Naive thymus-derived CD4-positive, alpha-beta T cell (primary cell): ENCODE measurements at regions not wholly inside any gene's neighbourhood (a gene's known extent, or its start where the extent isn't known, plus 50 kb on each side); places are given as distances from the start of the nearest gene placed in this dataset.

ENCODE experiments used
- ATAC-seq: fragments of 150-1000 bp; cut with Tn5 transposase; 2 replicates; pipeline ENCODE4 v1.10.0; 2021; ENCODE audit warnings: mild to moderate bottlenecking, moderate library complexity
- CTCF ChIA-PET: fragments of 350-600 bp; sonication (Branson Sonifier 250); formaldehyde crosslinking; loops from one replicate; lab custom pipeline; 2021; ENCODE audit warnings: antibody characterized with exemption; lab: Charles Lee
- POLR2A ChIA-PET: fragments of 350-600 bp; sonication (Branson Sonifier 250); formaldehyde crosslinking; loops from one replicate; lab custom pipeline; 2021; ENCODE audit warnings: antibody characterized with exemption, inconsistent platforms; lab: Charles Lee
- DNase-seq, 9 donors: peaks; one replicate each; pipeline versions ENCODE4 v3.0.0 to v3.0.0-alpha.2; 2020 to 2022; ENCODE audit warnings: mixed read lengths in 1 of 9
- H3K27ac ChIP-seq: one replicate; pipeline ENCODE4 v1.7.0; 2013; ENCODE audit warnings: mild to moderate bottlenecking, low read depth, low read length, moderate library complexity
- H3K27me3 ChIP-seq, 2 donors: one replicate each; pipeline ENCODE4 v1.7.0; 2013; ENCODE audit warnings: low read length in 2 of 2, mild to moderate bottlenecking in 2 of 2, moderate library complexity in 2 of 2; ENCODE audit not compliant: control insufficient read depth in 2 of 2, insufficient read depth in 2 of 2
- H3K36me3 ChIP-seq, 3 experiments: 1 replicate in 2 of 3; 2 replicates in 1 of 3; pipeline ENCODE4 v1.7.0; 2013; ENCODE audit warnings: low read length in 3 of 3, mild to moderate bottlenecking in 3 of 3, moderate library complexity in 1 of 3; ENCODE audit not compliant: insufficient read depth in 3 of 3, control insufficient read depth in 2 of 3
- H3K4me1 ChIP-seq, 2 donors: one replicate each; pipeline ENCODE4 v1.7.0; 2013; ENCODE audit warnings: low read length in 2 of 2, mild to moderate bottlenecking in 2 of 2, moderate library complexity in 1 of 2; ENCODE audit not compliant: control insufficient read depth in 2 of 2, insufficient read depth in 2 of 2
- H3K4me3 ChIP-seq: 2 replicates; pipeline ENCODE4 v1.7.0; 2013; ENCODE audit warnings: mild to moderate bottlenecking, low read length
- H3K9me3 ChIP-seq, 3 experiments: 1 replicate in 2 of 3; 2 replicates in 1 of 3; pipeline ENCODE4 v1.7.0; 2013; ENCODE audit warnings: low read length in 3 of 3; ENCODE audit not compliant: control insufficient read depth in 2 of 3
- H3K27ac Mint-ChIP-seq, 9 donors: one replicate each; pipeline ENCODE4 v1.8.0; 2020 to 2022; ENCODE audit warnings: mixed read lengths in 9 of 9, mild to moderate bottlenecking in 8 of 9, moderate library complexity in 5 of 9, inconsistent platforms in 2 of 9
- H3K27me3 Mint-ChIP-seq, 5 donors: one replicate each; pipeline ENCODE4 v1.8.0; 2021 to 2022; ENCODE audit warnings: mixed read lengths in 5 of 5, mild to moderate bottlenecking in 1 of 5
- H3K36me3 Mint-ChIP-seq, 5 donors: one replicate each; pipeline ENCODE4 v1.8.0; 2020 to 2022; ENCODE audit warnings: mixed read lengths in 5 of 5, mild to moderate bottlenecking in 3 of 5, inconsistent platforms in 1 of 5
- H3K4me1 Mint-ChIP-seq, 7 donors: one replicate each; pipeline ENCODE4 v1.8.0; 2020 to 2022; ENCODE audit warnings: mixed read lengths in 7 of 7, mild to moderate bottlenecking in 3 of 7, inconsistent platforms in 1 of 7
- H3K4me3 Mint-ChIP-seq, 10 donors: one replicate each; pipeline ENCODE4 v1.8.0; 2020 to 2022; ENCODE audit warnings: mild to moderate bottlenecking in 10 of 10, mixed read lengths in 10 of 10, moderate library complexity in 6 of 10, inconsistent platforms in 2 of 10
- H3K9me3 Mint-ChIP-seq, 11 donors: one replicate each; pipeline ENCODE4 v1.8.0; 2020 to 2022; ENCODE audit warnings: mixed read lengths in 11 of 11, mild to moderate bottlenecking in 4 of 11, inconsistent platforms in 1 of 11, moderate library complexity in 1 of 11
- intact Hi-C, 2 donors: fragments of 100-400 bp; cut with micrococcal nuclease; formaldehyde crosslinking; loops; one replicate each; pipeline ENCODE4 v1.15.1; 2023

DNA sequence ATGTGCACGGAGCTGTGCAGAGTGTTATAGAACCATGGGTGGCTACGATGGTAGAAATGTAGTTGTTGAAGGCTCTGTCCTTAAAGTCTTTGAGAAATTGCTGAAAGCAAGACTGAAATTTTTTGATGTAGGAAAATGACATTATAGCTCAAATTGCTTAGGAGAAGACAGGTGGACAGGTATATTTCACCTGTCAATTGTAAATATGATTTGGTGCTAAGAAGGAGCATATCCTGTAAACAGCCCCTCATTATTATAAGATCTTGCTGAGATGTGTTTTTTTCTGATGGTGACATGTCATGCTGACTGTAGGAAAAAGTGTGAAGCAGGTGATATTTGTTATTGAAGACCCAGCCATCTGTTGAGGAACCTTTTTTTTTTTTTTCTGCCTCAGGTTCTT lies 377.9 kb downstream of the PSAT1 start:
- no peak overlapping the region for H3K27ac Mint-ChIP-seq
- H3K9me3 Mint-ChIP-seq, result peaks cover 0 to 5% (median 0%) of the 10 kb centered on the region in 11 donors
- no peak overlapping the region for H3K27ac ChIP-seq
- H3K4me1 Mint-ChIP-seq, result no peaks in the 10 kb centered on the region
- H3K36me3 Mint-ChIP-seq, result no peaks in the 10 kb centered on the region
- ChIA-PET POLR2A (no interaction called here), CTCF (no interaction called here)
- H3K36me3 ChIP-seq, result no peaks in the 10 kb centered on the region
- H3K4me1 ChIP-seq, result no peaks in the 10 kb centered on the region
- no peak overlapping the region for H3K4me3 Mint-ChIP-seq
- no peak overlapping the region for H3K4me3 ChIP-seq
- H3K27me3 ChIP-seq, result no peaks in the 10 kb centered on the region
- no peak for ATAC-seq
- H3K9me3 ChIP-seq, result no peaks in the 10 kb centered on the region
- intact Hi-C loops, result no loop called here
- no peaks in the 10 kb centered on the region for H3K27me3 Mint-ChIP-seq
- DNase-seq, result no peak

DNA sequence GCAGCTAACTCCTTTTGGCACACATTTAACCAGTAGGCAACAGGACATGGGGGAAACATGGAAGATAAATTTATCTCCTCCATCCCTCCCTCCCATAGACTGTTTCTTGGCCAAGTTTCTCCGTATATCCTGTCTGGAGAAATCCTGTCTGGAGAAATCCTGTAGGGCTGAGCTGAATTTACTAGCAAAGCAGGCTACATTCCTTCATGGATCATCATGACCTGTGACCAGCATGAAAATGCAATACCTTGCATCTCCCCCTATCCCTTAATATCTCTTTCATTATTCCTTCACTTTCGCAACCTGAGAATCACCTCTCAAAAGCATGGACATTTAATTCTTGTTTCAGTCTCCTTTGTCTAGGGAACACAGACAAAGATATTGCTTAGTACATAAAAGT lies 379.1 kb downstream of the PSAT1 start:
- peaks cover 0 to 3% (median 0%) of the 10 kb centered on the region in 11 donors for H3K9me3 Mint-ChIP-seq
- Histone ChIP-seq H3K4me3 (no peak overlapping the region), H3K4me1 (no peaks in the 10 kb centered on the region), H3K9me3 (no peaks in the 10 kb centered on the region), H3K27me3 (no peaks in the 10 kb centered on the region), H3K36me3 (no peaks in the 10 kb centered on the region), H3K27ac (no peak overlapping the region)
- no peaks in the 10 kb centered on the region for H3K4me1 Mint-ChIP-seq
- H3K27me3 Mint-ChIP-seq, result no peaks in the 10 kb centered on the region
- ATAC-seq (no peak), DNase-seq (no peak)
- H3K27ac Mint-ChIP-seq, result no peak overlapping the region
- no peak overlapping the region for H3K4me3 Mint-ChIP-seq
- CTCF ChIA-PET, result no interaction called here
- no peaks in the 10 kb centered on the region for H3K36me3 Mint-ChIP-seq
- POLR2A ChIA-PET, result no interaction called here
- intact Hi-C loops, result no loop called here

DNA sequence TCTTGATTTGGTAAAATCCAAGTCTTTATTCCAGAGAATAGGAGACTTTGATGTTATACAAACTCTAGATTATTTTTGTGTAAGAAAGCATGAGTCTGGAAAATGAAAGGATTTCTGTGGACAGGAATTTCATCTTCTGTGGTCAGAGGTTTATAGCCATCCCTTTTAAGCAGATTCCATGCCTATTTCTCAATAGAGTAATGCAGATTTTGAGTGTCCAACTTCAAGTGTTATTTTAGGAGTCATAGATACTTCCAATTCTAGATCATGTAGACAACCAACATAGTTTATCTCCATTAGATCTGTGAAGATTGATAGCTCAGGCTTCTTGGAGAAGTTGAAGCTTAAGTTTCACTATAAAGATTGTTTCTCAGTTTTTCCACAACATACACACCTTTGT lies 379.7 kb downstream of the PSAT1 start:
- Mint-ChIP-seq H3K36me3 (no peaks in the 10 kb centered on the region), H3K4me3 (no peak overlapping the region), H3K27ac (no peak overlapping the region), H3K27me3 (no peaks in the 10 kb centered on the region), H3K4me1 (no peaks in the 10 kb centered on the region), H3K9me3 (peaks cover 0 to 1% (median 0%) of the 10 kb centered on the region in 11 donors)
- ChIA-PET POLR2A (no interaction called here), CTCF (no interaction called here)
- Histone ChIP-seq H3K36me3 (no peaks in the 10 kb centered on the region), H3K9me3 (no peaks in the 10 kb centered on the region), H3K27me3 (no peaks in the 10 kb centered on the region), H3K4me1 (no peaks in the 10 kb centered on the region), H3K27ac (no peak overlapping the region), H3K4me3 (no peak overlapping the region)
- DNase-seq (no peak), ATAC-seq (no peak)
- intact Hi-C loops, result no loop called here

DNA sequence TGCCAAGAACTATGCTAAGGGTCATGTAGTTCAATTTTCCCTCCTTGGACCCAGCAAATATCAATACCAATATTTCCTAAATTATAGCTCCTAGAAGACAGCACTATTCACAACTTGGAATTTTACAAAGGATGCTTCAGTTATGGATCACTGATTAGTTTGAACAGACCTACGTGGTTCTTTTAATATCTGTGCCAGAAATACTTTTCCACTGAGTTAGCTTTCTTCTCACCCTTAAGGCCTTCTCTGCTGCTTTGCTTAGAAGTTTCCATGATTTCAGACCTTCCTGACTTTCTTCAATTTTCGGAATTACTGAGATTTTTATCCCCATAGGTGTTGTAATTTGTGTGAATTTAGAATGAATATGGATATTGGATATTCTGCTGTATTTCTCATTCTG lies 380.4 kb downstream of the PSAT1 start:
- Histone ChIP-seq H3K4me3 (no peak overlapping the region), H3K4me1 (no peaks in the 10 kb centered on the region), H3K27ac (no peak overlapping the region), H3K27me3 (no peaks in the 10 kb centered on the region), H3K9me3 (no peaks in the 10 kb centered on the region), H3K36me3 (no peaks in the 10 kb centered on the region)
- Mint-ChIP-seq H3K4me3 (no peak overlapping the region), H3K36me3 (no peaks in the 10 kb centered on the region), H3K27ac (no peak overlapping the region), H3K9me3 (peaks cover 0 to under 1% (median 0%) of the 10 kb centered on the region in 11 donors), H3K27me3 (no peaks in the 10 kb centered on the region), H3K4me1 (no peaks in the 10 kb centered on the region)
- ATAC-seq (no peak), DNase-seq (no peak)
- CTCF ChIA-PET, result no interaction called here
- intact Hi-C loops, result no loop called here
- POLR2A ChIA-PET, result no interaction called here

DNA sequence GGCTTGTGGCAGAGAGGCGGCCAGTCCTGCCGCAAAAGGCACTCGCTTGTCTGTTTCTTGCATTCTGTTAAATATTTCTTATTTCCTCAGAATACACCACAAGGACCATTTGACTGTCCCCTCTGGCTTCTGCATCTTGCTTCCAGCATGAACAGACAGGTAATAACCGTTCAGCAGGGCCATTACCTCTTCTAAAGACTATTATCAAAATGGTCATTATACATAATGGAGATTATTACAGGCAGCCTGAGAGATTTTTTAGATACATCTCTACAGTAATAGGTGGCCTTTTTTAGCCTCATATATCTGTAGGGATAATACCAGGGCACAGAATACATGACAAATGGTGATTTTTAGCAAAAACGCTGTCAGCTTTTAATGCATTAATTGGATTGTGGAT lies 382.0 kb downstream of the PSAT1 start:
- H3K4me3 Mint-ChIP-seq, result no peak overlapping the region
- no peaks in the 10 kb centered on the region for H3K36me3 ChIP-seq
- CTCF ChIA-PET, result no interaction called here
- no peak overlapping the region for H3K27ac Mint-ChIP-seq
- no peaks in the 10 kb centered on the region for H3K4me1 Mint-ChIP-seq
- H3K27me3 Mint-ChIP-seq, result peaks cover 0 to 4% (median 0%) of the 10 kb centered on the region in 5 donors
- H3K36me3 Mint-ChIP-seq, result no peaks in the 10 kb centered on the region
- no peak overlapping the region for H3K4me3 ChIP-seq
- POLR2A ChIA-PET, result no interaction called here
- no peak for ATAC-seq
- no peaks in the 10 kb centered on the region for H3K27me3 ChIP-seq
- DNase-seq, result no peak
- H3K4me1 ChIP-seq, result no peaks in the 10 kb centered on the region
- intact Hi-C loops, result no loop called here
- H3K27ac ChIP-seq, result no peak overlapping the region
- H3K9me3 Mint-ChIP-seq, result peaks cover 0 to 5% (median 2%) of the 10 kb centered on the region in 11 donors
- H3K9me3 ChIP-seq, result no peaks in the 10 kb centered on the region

DNA sequence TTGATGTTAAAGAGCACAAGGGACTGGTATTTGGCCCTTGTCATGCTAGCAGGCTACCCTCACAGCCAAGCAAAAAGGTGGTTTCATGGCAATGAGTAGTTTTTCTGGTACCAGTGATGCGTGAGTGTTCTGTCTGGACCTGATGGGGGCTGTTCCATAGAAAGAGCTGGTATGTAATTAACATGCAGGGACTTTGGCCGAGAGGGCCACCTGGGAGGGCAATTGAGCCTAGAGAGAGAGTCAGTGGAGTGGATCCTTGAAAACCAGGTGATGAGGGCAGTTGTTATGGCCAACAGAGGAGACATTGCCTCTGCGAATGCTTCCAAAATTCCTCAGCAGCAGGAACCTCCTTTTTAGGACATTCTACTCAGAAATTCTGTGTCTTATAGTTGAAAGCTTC lies 383.3 kb downstream of the PSAT1 start:
- H3K4me3 ChIP-seq, result no peak overlapping the region
- H3K27ac ChIP-seq, result no peak overlapping the region
- no peaks in the 10 kb centered on the region for H3K27me3 ChIP-seq
- H3K9me3 ChIP-seq, result no peaks in the 10 kb centered on the region
- CTCF ChIA-PET, result no interaction called here
- ATAC-seq (no peak), DNase-seq (no peak)
- H3K27me3 Mint-ChIP-seq, result peaks cover 0 to 4% (median 0%) of the 10 kb centered on the region in 5 donors
- no peak overlapping the region for H3K27ac Mint-ChIP-seq
- no peaks in the 10 kb centered on the region for H3K4me1 ChIP-seq
- H3K36me3 Mint-ChIP-seq, result no peaks in the 10 kb centered on the region
- H3K4me1 Mint-ChIP-seq, result no peaks in the 10 kb centered on the region
- H3K4me3 Mint-ChIP-seq, result no peak overlapping the region
- peaks cover 0 to 6% (median 2%) of the 10 kb centered on the region in 11 donors for H3K9me3 Mint-ChIP-seq
- no peaks in the 10 kb centered on the region for H3K36me3 ChIP-seq
- POLR2A ChIA-PET, result no interaction called here
- intact Hi-C loops, result no loop called here

DNA sequence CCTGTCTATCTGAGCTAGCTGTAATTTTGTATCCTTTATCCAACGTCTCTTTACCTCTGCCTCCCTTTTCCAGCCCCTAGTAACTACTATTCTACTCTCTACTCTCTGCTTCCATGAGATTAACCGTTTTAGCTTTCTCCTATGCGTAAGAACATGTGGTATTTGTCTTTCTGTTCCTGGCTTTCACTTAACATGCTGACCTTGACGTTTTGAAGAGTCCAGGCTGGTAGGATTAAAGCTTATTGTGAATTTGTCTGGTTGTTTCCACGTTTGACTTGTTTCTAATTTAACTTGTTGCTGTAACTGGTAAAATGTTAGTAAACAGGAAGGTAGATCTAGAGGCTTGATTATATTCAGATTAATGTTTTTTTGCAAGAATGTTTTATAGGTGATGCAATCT lies 385.3 kb downstream of the PSAT1 start:
- Mint-ChIP-seq H3K36me3 (no peaks in the 10 kb centered on the region), H3K9me3 (peaks cover 0 to 8% (median 2%) of the 10 kb centered on the region in 11 donors), H3K27ac (no peak overlapping the region), H3K27me3 (peaks cover 0 to 7% (median 0%) of the 10 kb centered on the region in 5 donors), H3K4me1 (no peaks in the 10 kb centered on the region), H3K4me3 (no peak overlapping the region)
- intact Hi-C loops, result no loop called here
- no peaks in the 10 kb centered on the region for H3K4me1 ChIP-seq
- ChIA-PET CTCF (no interaction called here), POLR2A (no interaction called here)
- H3K27ac ChIP-seq, result no peak overlapping the region
- H3K27me3 ChIP-seq, result no peaks in the 10 kb centered on the region
- ATAC-seq (no peak), DNase-seq (no peak)
- no peaks in the 10 kb centered on the region for H3K9me3 ChIP-seq
- H3K36me3 ChIP-seq, result no peaks in the 10 kb centered on the region
- H3K4me3 ChIP-seq, result no peak overlapping the region
